Glutamatergic neuron (in vitro differentiated cells): ENCODE measurements at regions not wholly inside any gene's neighbourhood (a gene's known extent, or its start where the extent isn't known, plus 50 kb on each side); places are given as distances from the start of the nearest gene placed in this dataset.

ENCODE experiments used
- DNase-seq: peaks from one replicate; pipeline ENCODE4 v3.0.0; 2022
- H3K27ac Mint-ChIP-seq: one replicate; pipeline ENCODE4 v1.8.0; 2020; ENCODE audit warnings: mild to moderate bottlenecking, mixed read lengths, inconsistent platforms; ENCODE audit not compliant: unreplicated experiment
- H3K27me3 Mint-ChIP-seq: one replicate; pipeline ENCODE4 v1.8.0; 2020; ENCODE audit warnings: mild to moderate bottlenecking, moderate library complexity, mixed read lengths, inconsistent platforms; ENCODE audit not compliant: unreplicated experiment
- H3K36me3 Mint-ChIP-seq: one replicate; pipeline ENCODE4 v1.8.0; 2020; ENCODE audit warnings: mild to moderate bottlenecking, mixed read lengths, inconsistent platforms; ENCODE audit not compliant: unreplicated experiment
- H3K4me1 Mint-ChIP-seq: one replicate; pipeline ENCODE4 v1.8.0; 2020; ENCODE audit warnings: mild to moderate bottlenecking, low read depth, mixed read lengths, inconsistent platforms; ENCODE audit not compliant: unreplicated experiment
- H3K4me3 Mint-ChIP-seq: one replicate; pipeline ENCODE4 v1.8.0; 2020; ENCODE audit warnings: mild to moderate bottlenecking, mixed read lengths, inconsistent platforms; ENCODE audit not compliant: unreplicated experiment
- H3K9me3 Mint-ChIP-seq: one replicate; pipeline ENCODE4 v1.8.0; 2020; ENCODE audit warnings: mild to moderate bottlenecking, moderate library complexity, mixed read lengths, inconsistent platforms; ENCODE audit not compliant: unreplicated experiment
- TF ChIP-seq, protein P1 (sequence below): fragments of 200-600 bp; sonication (generic); IDR thresholded peaks from one replicate; pipeline ENCODE4 v1.5.0; 2021; ENCODE audit not compliant: partially characterized antibody, unreplicated experiment

GRCh38 chr18:38963943-38964660 is 1398.5 kb upstream of the CELF4 start:
- Mint-ChIP-seq H3K36me3 (no peaks in the 10 kb centered on the region), H3K4me1 (peaks cover 3% of the 10 kb centered on the region), H3K4me3 (no peak overlapping the region), H3K27me3 (no peaks in the 10 kb centered on the region), H3K27ac (no peak overlapping the region), H3K9me3 (no peaks in the 10 kb centered on the region)
- DNase-seq: no peak
- TF ChIP-seq, protein P1, sequence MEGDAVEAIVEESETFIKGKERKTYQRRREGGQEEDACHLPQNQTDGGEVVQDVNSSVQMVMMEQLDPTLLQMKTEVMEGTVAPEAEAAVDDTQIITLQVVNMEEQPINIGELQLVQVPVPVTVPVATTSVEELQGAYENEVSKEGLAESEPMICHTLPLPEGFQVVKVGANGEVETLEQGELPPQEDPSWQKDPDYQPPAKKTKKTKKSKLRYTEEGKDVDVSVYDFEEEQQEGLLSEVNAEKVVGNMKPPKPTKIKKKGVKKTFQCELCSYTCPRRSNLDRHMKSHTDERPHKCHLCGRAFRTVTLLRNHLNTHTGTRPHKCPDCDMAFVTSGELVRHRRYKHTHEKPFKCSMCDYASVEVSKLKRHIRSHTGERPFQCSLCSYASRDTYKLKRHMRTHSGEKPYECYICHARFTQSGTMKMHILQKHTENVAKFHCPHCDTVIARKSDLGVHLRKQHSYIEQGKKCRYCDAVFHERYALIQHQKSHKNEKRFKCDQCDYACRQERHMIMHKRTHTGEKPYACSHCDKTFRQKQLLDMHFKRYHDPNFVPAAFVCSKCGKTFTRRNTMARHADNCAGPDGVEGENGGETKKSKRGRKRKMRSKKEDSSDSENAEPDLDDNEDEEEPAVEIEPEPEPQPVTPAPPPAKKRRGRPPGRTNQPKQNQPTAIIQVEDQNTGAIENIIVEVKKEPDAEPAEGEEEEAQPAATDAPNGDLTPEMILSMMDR: no peak

GRCh38 chr18:38961880-38962279 is 1396.3 kb upstream of the CELF4 start:
- H3K27ac Mint-ChIP-seq: no peak overlapping the region
- H3K36me3 Mint-ChIP-seq: no peaks in the 10 kb centered on the region
- TF ChIP-seq, protein P1: no peak
- H3K4me3 Mint-ChIP-seq: no peak overlapping the region
- no peaks in the 10 kb centered on the region for H3K9me3 Mint-ChIP-seq
- DNase-seq: no peak
- H3K27me3 Mint-ChIP-seq: no peaks in the 10 kb centered on the region
- peaks cover 3% of the 10 kb centered on the region for H3K4me1 Mint-ChIP-seq

GRCh38 chr18:38957736-38958135 is 1392.1 kb upstream of the CELF4 start:
- Mint-ChIP-seq H3K9me3 (no peaks in the 10 kb centered on the region), H3K36me3 (no peaks in the 10 kb centered on the region), H3K27ac (no peak overlapping the region), H3K4me1 (peaks cover 3% of the 10 kb centered on the region), H3K27me3 (no peaks in the 10 kb centered on the region), H3K4me3 (no peak overlapping the region)
- TF ChIP-seq, protein P1: no peak
- no peak for DNase-seq

DNA sequence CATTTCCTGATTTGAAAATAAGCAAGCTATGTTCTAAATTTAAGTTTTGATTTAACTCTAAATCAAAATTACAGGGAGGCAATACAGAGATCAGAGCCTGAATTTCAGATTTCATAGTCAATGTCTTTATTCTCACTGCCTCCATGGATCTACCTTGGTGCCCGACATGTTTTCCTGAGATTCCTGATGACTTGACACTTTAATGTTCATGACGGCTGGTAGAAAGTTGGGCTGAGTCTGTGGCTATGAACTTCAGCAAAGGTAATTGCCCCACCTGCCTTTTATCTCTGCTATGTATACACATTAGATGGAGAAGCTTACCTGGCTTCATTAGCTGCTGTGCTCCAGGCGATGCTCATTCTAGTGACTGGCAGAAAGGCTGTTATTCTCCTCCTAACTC is 1390.5 kb upstream of the CELF4 start:
- H3K4me3 Mint-ChIP-seq: no peak overlapping the region
- TF ChIP-seq, protein P1: no peak
- H3K4me1 Mint-ChIP-seq: no peaks in the 10 kb centered on the region
- no peaks in the 10 kb centered on the region for H3K36me3 Mint-ChIP-seq
- no peak overlapping the region for H3K27ac Mint-ChIP-seq
- H3K9me3 Mint-ChIP-seq: no peaks in the 10 kb centered on the region
- H3K27me3 Mint-ChIP-seq: no peaks in the 10 kb centered on the region
- no peak for DNase-seq

GRCh38 chr18:38951633-38952032 is 1386.0 kb upstream of the CELF4 start:
- Mint-ChIP-seq H3K4me3 (no peak overlapping the region), H3K9me3 (no peaks in the 10 kb centered on the region), H3K27me3 (no peaks in the 10 kb centered on the region), H3K4me1 (no peaks in the 10 kb centered on the region), H3K36me3 (peaks cover 3% of the 10 kb centered on the region), H3K27ac (no peak overlapping the region)
- no peak for DNase-seq
- TF ChIP-seq, protein P1: no peak
